ENCODE measurements at regions not wholly inside any gene's neighbourhood (a gene's known extent, or its start where the extent isn't known, plus 50 kb on each side); places are given as distances from the start of the nearest gene placed in this dataset.

DNA sequence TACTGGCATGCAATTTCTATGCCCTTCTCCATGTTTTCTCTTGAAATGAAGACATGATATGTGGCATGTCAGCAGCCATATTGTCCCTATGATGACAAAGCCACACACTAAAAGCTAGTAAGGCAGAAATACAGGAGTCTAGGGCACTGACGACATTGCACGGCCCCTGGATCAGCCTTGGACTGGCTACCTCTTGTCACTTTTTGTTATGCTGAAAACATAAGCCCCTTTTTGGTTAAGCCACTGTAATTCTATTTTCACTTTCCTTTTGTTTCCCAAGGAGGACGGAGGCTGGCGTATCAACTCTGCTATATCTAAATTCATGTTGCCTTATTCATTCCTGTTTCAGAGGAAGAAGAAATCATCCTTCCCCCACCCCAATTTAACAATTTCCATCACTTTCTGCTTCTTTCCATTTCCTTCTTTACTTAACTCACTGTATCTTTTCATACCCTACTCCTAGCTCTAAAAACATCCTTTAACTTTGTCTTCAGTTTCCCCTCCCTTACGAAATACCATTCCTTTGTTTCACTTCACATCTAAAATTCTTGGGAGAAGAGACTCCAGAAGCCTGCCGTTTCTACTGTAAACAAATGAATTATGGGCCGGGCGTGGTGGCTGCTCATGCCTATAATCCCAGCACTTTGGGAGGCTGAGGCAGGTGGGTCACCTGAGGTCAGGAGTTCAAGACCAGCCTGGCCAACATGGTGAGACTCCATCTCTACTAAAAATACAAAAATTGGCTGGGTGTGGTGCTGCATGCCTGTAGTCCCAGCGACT is 364.1 kb downstream of the PCNX1 start:
- ChIA-PET CTCF (interaction anchor here (0.8 to 1.1 kb wide), 2 partner anchors 9 to 10 kb away, joined by 3 to 4 read pairs; no protein-coding TSS in a partner anchor), POLR2A (no interaction called here)
- Histone ChIP-seq H3K36me3 (ENCODE audit: control insufficient read depth, insufficient read depth, low read length) (no peaks in the 10 kb centered on the region), H3K27me3 (ENCODE audit: control insufficient read depth, insufficient read depth, low read length) (no peaks in the 10 kb centered on the region), H3K4me3 (ENCODE audit: low read depth, low read length) (no peak overlapping the region)
- DNase-seq (ENCODE audit: low read depth): no peak
- TF ChIP-seq, protein P1, sequence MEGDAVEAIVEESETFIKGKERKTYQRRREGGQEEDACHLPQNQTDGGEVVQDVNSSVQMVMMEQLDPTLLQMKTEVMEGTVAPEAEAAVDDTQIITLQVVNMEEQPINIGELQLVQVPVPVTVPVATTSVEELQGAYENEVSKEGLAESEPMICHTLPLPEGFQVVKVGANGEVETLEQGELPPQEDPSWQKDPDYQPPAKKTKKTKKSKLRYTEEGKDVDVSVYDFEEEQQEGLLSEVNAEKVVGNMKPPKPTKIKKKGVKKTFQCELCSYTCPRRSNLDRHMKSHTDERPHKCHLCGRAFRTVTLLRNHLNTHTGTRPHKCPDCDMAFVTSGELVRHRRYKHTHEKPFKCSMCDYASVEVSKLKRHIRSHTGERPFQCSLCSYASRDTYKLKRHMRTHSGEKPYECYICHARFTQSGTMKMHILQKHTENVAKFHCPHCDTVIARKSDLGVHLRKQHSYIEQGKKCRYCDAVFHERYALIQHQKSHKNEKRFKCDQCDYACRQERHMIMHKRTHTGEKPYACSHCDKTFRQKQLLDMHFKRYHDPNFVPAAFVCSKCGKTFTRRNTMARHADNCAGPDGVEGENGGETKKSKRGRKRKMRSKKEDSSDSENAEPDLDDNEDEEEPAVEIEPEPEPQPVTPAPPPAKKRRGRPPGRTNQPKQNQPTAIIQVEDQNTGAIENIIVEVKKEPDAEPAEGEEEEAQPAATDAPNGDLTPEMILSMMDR (IDR thresholded peaks at IDR 0.05; ENCODE audit: insufficient read depth, low read depth, low read length): no peak

GRCh38 chr14:71273366-71273765 is 366.1 kb downstream of the PCNX1 start:
- CTCF ChIA-PET: no interaction called here
- TF ChIP-seq, protein P1 (IDR thresholded peaks at IDR 0.05; ENCODE audit: insufficient read depth, low read depth, low read length): no peak
- Histone ChIP-seq H3K4me3 (ENCODE audit: low read depth, low read length) (no peak overlapping the region), H3K27me3 (ENCODE audit: control insufficient read depth, insufficient read depth, low read length) (no peaks in the 10 kb centered on the region), H3K36me3 (ENCODE audit: control insufficient read depth, insufficient read depth, low read length) (no peaks in the 10 kb centered on the region)
- DNase-seq (ENCODE audit: low read depth): no peak
- POLR2A ChIA-PET: no interaction called here

DNA sequence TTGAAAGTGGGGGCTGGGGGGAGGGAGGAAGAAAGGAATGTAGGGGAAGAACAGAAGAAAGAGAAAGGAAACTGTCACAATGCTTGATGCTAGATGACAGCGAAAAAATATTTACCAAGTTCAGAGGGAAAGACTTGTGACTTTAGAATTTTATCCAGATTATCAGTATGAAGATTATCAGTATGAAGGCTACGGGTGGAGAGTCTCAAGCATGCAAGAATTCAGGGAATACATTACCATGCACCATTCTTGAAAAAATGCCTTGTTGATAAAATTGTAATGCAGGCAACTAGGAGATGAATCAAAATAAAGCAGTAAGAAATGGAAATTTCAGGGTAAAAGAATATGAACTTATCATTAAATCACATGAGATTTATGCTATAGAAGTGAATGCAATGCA is 376.8 kb downstream of the PCNX1 start:
- CTCF ChIA-PET: interaction anchor here (2.1 kb wide), 1 partner anchor 15 kb away, joined by 4 read pairs; no protein-coding TSS in a partner anchor

DNA sequence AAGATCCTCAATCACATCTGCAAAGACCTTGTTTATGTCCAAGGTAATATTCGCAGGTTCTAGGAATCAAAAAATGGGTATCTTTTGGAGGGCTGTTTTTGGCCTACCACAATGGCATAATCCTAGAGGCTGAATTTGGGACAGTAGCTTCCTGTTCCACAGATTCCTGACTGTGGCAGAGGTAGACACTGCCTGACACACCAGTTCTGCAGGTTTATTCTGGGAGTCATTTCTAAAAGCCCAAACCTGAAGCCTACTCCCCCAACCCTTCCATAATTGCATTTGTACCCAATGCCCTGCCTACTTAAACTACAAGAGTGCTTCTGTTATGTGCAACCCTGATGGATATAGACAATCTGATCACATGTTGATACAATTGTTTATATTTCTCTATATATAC is 378.9 kb downstream of the PCNX1 start:
- TF ChIP-seq, protein P1 (IDR thresholded peaks at IDR 0.05; ENCODE audit: insufficient read depth, low read depth, low read length): no peak
- H3K27me3 ChIP-seq (ENCODE audit: control insufficient read depth, insufficient read depth, low read length): no peaks in the 10 kb centered on the region
- H3K4me3 ChIP-seq (ENCODE audit: low read depth, low read length): no peak overlapping the region
- DNase-seq (ENCODE audit: low read depth): no peak
- POLR2A ChIA-PET: no interaction called here
- CTCF ChIA-PET: interaction anchor here (0.6 to 1.0 kb wide), 2 partner anchors 10 to 18 kb away, joined by 3 read pairs; no protein-coding TSS in a partner anchor
- H3K36me3 ChIP-seq (ENCODE audit: control insufficient read depth, insufficient read depth, low read length): no peaks in the 10 kb centered on the region

More for the DNA sequence above, 376.8 kb downstream of the PCNX1 start:
- TF ChIP-seq, protein P1 (IDR thresholded peaks at IDR 0.05; ENCODE audit: insufficient read depth, low read depth, low read length): no peak
- DNase-seq (ENCODE audit: low read depth): no peak
- Histone ChIP-seq H3K36me3 (ENCODE audit: control insufficient read depth, insufficient read depth, low read length) (no peaks in the 10 kb centered on the region), H3K27me3 (ENCODE audit: control insufficient read depth, insufficient read depth, low read length) (no peaks in the 10 kb centered on the region), H3K4me3 (ENCODE audit: low read depth, low read length) (no peak overlapping the region)
- POLR2A ChIA-PET: no interaction called here

DNA sequence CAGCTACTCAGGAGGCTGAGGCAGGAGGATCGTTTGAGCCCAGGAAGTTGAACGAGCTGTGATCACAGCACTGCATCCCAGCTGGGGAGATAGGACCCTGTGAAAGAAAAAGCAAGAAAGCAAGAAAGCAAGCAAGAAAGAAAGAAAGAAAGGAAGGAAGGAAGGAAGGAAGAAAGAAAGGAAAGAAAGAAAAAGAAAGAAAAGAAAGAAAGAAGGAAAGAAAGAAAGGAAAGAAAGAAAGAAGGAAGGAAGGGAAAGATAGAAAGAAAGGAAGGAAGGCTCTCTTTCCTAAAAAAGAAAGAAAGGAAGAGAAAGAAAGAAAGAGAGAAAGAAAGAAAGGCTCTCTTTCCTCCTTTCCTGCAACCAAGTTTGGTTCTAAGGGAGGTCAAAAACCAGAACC is 380.3 kb downstream of the PCNX1 start:
- no peak overlapping the region for H3K4me3 ChIP-seq (ENCODE audit: low read depth, low read length)
- ChIA-PET CTCF (no interaction called here), POLR2A (no interaction called here)
- TF ChIP-seq, protein P1 (IDR thresholded peaks at IDR 0.05; ENCODE audit: insufficient read depth, low read depth, low read length): no peak
- no peaks in the 10 kb centered on the region for H3K36me3 ChIP-seq (ENCODE audit: control insufficient read depth, insufficient read depth, low read length)
- no peak for DNase-seq (ENCODE audit: low read depth)
- H3K27me3 ChIP-seq (ENCODE audit: control insufficient read depth, insufficient read depth, low read length): no peaks in the 10 kb centered on the region

Data from BJ (cell line).